Activated CD8-positive, alpha-beta memory T cell treated with anti-CD3 and anti-CD28 coated beads for 36 hours (primary cell): ENCODE measurements at regions not wholly inside any gene's neighbourhood (a gene's known extent, or its start where the extent isn't known, plus 50 kb on each side); places are given as distances from the start of the nearest gene placed in this dataset.

Experiments used
- CTCF ChIA-PET: fragments of 350-600 bp; sonication (Branson Sonifier 250); formaldehyde crosslinking; loops from one replicate; lab custom pipeline; 2021; ENCODE audit warnings: antibody characterized with exemption; lab: Charles Lee
- POLR2A ChIA-PET: fragments of 350-600 bp; sonication (Branson Sonifier 250); formaldehyde crosslinking; loops from one replicate; lab custom pipeline; 2021; ENCODE audit warnings: antibody characterized with exemption; lab: Charles Lee

DNA sequence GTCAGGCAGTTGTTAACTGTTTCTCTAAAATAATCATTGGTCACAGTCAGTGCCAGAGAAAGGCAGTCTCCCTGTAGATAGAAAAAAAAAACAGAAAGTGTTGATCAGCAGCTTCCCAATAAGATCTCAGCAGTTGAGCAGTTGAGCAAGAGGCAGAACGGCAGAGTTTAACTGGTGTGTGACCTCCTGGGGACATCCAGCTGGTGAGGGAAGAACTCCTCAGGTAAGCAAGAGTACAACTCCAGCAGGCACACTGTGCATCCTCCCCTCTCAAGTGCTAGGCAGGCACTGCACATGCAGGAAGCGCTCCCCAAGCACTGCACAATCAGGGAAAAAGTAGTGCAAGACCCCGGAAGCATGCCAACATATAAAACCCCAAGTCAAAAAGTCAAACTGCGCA lies 1287.2 kb downstream of the NSUN3 start:
- ChIA-PET POLR2A (no interaction called here), CTCF (no interaction called here)

DNA sequence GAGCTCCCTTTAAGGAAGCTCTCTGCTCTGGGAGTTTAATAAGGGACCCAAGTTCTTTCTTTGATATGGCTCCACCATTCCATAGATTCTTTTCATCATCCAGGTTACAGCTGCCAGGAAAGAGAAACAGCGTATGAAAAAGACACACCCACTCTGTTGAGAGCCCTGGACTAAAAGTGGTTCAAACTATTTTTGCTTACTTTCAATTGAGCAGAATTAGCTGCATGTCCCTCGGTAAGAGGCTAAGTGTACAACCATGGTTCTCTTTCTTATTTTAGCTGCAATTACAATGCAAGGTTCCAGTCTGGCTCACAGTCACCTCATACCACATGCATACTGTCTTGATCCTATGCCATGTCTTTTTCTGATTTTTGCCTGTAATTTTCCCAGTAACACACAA lies 1288.3 kb downstream of the NSUN3 start:
- CTCF ChIA-PET = no interaction called here
- POLR2A ChIA-PET = no interaction called here

DNA sequence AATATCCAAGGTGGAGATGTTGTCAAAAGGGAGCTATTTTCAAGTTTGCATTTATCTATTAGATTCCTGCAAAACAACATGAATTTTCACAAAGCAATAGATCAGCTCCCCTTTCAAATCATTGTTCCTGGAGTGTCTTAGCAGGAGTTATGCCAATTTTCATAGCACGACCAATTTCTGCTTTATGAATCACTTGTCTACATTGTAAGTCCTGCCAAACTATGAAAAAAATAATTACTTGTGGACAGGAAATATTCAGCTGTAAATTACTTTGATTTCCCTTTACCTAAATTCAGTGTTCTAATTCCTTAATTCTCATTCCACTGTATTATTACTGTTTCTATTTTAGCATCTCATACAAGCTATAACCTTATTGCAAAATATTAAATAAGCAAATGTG lies 1289.6 kb downstream of the NSUN3 start:
- CTCF ChIA-PET = no interaction called here

DNA sequence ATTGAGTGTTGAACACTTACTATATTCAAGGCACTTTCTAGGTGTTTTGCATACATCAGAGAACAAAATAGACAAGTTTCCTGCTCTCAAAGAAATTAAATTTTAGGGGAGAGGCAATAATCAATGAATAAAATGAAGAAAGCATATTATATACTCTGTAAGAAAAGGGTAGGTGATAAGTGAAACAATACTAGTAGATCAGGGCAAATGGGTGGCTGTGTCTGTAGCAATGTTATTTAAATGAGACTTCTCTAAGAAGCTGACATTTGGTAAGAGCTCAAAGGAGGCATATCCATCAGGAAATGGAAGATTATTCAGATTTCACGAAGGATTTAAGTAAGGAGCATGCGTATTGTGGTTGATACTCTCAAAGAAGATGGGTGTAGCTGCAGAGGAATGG lies 1291.6 kb downstream of the NSUN3 start:
- CTCF ChIA-PET = no interaction called here
- POLR2A ChIA-PET = no interaction called here

More for the DNA sequence above, 1289.6 kb downstream of the NSUN3 start:
- POLR2A ChIA-PET = no interaction called here

DNA sequence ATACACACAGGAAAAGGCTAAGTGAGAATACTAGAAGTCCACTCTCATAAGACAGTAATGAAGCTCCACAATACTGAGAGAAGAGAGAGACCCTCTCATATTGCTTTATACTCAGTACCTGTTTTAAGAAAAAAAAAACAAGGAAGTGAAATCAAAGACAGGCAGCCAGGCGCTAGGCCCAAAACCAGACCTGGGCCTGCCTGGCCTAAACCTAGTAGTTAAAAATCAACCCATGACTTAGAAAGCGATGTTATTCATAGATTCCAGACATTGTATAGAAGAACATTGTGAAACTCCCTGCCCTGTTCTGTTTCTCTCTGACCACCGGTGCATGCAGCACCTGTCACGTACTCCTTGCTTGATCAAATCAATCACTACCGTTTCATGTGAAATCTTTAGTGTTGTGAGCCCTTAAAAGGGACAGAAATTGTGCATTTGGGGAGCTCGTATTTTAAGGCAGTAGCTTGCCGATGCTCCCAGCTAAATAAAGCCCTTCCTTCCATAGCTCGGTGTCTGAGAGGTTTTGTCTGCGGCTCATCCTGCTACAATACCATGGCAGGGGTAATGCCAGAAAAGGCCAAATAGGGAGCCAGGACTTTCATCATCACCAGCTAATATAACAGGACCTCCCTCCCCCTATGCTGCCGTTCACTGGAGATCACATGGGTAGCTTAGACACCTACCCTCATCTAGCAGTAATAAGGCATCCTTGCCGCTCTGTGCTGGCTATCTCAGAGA lies 1294.1 kb downstream of the NSUN3 start:
- POLR2A ChIA-PET = no interaction called here
- CTCF ChIA-PET = no interaction called here

DNA sequence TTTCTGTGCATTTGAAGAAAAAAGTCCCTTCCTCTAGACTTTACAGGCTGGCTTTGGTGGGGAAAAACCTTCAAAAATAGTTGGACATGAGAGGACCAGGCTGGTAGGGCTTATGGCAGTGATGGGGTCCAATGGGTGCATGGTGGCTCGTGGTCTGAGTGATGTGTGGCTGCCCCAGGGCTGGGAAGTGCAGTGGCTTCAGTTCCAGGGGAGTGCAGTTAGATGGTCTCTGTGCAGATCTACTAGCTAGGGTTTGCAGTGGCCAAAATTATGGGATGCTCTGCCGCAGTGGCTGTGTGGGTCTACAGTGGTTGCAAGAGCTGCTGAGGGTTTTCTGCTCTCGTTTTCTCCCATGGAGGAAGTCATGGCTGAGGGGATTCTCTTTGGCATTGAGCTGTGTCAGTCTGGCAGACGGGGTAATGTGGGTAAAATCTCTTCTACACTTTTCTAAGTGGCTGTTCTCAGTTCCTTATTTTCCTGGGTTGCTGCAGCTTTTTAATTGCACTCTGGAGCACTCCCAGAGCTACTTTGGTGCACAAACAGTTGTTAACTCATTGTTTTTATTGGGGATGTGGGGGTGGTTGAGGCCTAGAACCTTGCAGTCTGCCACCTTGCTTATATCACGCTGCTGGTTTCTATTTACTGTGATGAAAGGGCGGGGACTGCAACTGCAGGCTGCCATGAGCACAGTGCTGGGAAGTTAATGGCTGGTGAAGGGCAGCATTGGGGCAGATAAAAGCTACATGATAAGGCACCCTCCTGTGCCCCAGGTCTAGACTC lies 1324.6 kb downstream of the NSUN3 start:
- ChIA-PET CTCF (no interaction called here), POLR2A (no interaction called here)

DNA sequence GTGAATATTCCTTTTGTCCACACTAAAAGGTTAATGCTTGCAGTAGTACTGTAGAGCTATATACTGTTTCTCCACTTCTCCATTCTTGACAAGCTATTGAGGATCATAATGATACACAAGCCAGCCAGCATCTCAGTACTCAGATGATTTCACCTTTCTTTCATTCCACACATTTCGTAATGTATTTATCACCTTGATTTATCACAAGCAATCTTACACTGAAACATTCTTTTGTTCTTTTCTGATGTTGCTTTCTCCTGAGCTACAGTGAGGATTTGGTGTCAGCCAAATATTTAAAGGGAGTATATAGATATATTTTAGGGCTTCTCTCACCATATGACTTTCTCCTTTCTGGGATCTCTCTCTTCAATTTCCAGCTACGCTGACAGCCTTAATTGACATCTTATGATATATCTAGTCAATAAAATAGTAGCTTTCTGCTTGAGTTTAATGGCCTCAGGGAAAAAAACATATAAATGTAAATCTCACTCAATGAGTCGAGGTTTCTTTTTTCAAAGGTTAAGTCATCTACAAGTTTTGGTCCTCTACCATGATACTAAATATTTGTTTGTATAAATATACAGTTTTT lies 1327.0 kb downstream of the NSUN3 start:
- POLR2A ChIA-PET = no interaction called here
- CTCF ChIA-PET = no interaction called here

DNA sequence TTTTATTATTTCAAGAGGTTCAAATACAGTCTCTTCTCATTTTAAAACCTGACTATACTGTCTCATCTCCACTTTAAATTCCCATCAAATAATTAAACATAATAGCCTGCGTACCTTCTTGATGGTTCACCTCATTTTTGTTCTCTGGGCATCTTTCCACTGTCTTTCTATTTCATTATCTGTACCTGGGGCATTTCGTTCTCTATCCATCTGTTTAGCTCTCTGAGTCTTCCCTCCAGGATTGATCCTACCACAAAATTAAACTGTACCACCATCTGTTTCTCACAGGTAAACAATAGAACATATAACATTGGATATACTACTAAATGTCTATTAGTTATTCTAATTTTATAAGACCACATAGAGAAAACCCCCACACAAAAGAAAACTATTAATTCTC lies 1331.4 kb downstream of the NSUN3 start:
- POLR2A ChIA-PET = no interaction called here
- CTCF ChIA-PET = no interaction called here

DNA sequence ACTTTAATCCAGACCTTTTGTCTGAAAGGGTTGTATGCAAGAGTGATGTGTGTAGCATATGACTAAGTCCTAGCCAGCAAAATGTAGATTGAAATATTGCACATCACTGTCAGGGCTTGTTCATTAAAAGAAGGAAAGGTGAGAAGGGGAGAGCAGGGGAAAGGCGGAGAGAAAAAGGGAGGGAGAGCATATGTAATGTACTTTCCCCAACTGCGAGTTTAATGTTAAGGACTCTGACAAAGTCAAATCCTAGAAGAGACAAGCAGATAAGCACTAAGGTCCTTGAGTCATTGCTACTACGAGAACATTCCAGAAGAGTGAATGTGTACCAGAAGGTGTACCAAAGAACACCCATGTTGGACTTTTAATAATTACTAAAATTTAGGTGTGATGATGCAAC lies 1336.7 kb downstream of the NSUN3 start:
- ChIA-PET CTCF (no interaction called here), POLR2A (no interaction called here)

DNA sequence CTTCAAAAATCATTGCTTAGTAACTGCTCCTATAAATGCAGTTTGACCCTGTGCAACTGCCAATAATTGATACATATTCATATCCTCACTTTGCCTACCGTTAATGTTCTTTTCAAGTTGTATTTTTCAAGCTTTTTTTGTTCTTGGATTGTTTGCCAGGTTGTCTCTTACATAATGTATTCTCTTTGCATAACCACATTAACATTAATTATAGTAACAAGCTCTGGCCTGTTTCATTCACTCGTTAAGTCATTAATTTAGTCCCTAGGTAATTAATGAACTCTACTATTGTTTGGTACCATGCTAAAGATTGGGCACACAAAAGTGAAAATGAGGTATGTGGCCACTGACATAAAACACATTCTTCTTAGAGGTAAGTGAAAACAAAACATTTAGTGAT lies 1338.8 kb downstream of the NSUN3 start:
- ChIA-PET CTCF (no interaction called here), POLR2A (no interaction called here)

DNA sequence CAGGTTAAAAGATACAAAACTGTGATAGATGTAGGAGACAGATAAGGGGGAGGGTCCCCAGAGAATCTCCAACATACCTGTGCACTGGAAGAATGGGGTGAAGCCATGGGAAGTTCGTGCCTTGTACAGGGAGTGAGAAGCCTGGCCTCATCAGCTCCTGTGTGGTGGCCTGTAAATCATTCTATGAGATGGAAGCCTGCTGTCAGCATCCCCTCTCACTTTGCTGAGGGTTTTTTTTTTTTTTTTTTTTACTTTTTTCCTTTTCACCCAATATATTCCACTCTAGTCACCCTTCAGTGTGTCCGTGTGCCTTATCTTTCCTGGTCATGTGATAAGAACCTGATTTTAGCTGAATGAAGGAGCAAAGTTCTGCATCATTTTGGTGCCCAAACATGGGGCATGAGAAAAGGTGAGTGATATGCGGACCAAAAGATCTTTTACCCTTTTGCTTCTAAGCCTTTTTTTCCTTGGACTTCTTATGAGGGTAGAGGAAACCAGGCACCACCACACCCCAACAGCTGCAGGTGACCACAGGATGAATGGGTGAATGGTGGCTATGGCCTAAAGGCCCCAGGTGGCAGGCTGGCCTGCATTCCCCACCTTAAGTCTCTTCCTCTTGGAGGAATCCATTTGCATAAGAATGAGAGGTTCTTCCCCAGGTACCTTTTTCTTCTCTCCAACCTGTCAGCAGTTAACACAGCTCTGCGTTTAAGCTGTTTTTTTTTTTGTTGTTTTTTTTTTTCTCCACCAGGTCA lies 1345.0 kb downstream of the NSUN3 start:
- ChIA-PET POLR2A (no interaction called here), CTCF (no interaction called here)

DNA sequence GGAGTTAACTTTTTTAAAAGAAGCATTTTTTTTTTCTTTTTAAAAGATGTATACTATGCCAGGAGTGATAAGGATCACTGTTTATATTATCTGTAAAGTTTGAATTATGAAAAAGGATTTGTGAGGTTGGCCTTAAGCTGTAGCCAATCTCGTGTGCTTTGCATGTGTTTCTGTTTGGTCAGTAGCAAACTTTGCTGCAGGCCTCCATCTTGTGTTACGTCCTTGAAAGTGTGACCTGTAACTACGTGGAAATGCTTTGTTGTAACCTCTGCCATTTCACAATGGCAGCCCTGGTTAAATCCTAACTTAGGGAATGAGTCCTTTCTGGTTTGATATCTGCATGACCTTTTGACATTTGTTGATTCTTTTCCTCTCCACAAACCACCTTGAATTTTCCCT lies 1345.6 kb downstream of the NSUN3 start:
- POLR2A ChIA-PET = no interaction called here
- CTCF ChIA-PET = no interaction called here

DNA sequence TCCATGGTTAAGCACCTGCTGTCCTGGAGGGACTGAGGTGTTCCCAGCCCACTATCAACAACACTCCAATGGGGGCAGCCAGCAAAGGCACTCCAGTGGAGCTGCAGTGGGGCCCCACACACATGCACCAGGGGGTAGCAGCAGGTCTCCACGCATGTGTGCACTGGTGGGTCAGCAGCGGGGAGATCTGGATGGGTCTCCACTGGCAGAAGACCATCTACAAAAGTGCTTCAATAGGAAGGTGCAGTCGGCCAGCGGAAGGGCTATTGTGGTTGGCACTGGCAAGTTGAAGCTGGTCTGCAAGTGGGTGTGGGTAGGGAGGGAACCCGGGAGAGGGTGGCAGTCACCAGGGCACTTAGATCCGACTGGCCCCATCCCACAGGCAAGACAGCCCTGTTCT lies 1355.4 kb downstream of the NSUN3 start:
- CTCF ChIA-PET = no interaction called here
- POLR2A ChIA-PET = no interaction called here

DNA sequence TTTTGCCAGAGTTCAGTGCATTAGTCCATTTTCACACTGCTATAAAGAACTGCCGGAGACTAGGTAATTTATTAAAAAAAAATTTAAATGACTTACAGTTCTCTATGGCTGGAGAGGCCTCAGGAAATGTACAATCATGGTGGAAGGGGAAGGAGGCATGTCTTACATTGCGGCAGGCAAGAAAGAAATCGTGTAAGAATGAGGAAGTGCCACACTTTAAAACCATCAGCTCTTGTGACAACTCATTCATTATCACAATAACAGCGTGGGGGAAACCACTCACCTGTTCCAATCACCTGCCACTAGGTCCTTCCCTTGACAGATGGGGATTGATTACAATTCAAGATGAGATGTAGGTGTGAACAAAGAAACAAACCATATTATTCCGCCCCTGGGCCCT lies 1361.4 kb downstream of the NSUN3 start:
- ChIA-PET POLR2A (no interaction called here), CTCF (no interaction called here)

DNA sequence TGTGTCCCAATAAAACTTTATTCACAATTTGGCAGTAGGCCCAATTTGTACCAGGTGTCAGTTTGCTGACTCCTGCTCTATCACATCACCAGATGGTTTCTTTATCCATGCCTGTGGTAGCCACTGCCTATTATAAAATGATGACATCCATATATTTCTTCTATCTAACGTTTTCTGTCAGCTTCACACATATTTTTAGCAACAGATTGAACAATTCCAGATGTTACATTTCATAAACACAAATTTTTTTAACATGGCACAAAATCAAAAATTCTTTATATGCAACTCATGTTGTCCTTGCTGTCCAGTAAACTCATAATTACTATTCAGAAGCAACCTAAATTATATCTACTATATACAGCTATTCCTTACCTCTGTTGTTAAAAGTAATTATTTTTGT lies 1371.6 kb downstream of the NSUN3 start:
- ChIA-PET POLR2A (no interaction called here), CTCF (no interaction called here)

DNA sequence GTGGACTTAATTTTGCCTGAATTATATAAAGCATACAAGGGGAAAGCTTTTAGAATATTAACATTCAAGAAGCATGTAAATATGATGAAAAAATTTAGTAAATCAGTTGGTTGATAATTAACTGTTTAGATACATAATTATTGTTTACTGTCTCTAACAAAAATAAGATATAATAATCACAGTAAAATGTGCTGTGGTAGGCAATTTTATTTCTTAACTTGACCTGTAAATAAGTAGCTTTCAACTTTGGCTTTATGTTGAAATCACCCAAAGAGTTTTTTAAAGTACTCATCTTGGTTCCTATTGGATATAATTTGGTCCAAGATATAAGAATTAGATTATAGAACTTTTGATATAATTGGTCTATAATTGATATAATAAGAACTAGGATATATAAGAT lies 1374.5 kb downstream of the NSUN3 start:
- ChIA-PET CTCF (no interaction called here), POLR2A (no interaction called here)

DNA sequence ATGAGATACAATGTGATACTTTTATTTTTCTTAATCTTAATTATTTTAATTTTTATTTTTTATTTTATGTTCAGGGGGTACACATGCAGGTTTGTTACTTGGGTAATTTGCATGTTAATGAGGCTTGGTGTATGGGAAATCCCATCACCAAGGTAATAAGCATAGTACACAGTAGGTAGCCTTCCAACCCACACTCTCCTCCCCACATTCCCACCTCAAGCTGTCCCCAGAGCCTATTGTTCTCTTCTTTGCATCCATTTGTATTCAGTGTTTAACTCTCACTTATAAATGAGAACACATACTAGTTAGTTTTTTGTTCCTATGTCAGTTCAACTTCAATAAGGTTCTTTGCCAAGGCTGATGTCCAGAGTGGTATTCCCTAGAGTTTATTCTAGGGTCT lies 1375.4 kb downstream of the NSUN3 start:
- CTCF ChIA-PET = no interaction called here

DNA sequence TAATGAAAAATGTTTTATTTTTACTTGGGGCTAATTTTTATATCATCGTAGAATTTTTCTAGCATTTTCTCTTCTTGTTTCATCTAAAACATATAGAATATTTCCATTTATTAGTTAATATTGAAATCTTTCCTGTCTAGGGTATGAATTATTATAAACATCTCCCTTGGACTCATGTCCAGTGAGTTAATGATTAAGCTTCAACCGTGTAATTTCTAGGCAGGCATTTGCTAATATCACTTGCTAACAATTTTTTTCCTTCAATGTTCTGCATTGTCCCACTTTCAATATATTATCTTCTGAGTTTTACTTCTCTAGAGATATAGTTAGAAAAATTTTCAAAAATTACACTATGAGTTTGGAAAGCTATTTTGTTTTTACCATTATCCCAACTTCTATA lies 1371.6 kb upstream of the EPHA6 start:
- ChIA-PET POLR2A (no interaction called here), CTCF (no interaction called here)

More for the DNA sequence above, 1375.4 kb downstream of the NSUN3 start:
- POLR2A ChIA-PET = no interaction called here

DNA sequence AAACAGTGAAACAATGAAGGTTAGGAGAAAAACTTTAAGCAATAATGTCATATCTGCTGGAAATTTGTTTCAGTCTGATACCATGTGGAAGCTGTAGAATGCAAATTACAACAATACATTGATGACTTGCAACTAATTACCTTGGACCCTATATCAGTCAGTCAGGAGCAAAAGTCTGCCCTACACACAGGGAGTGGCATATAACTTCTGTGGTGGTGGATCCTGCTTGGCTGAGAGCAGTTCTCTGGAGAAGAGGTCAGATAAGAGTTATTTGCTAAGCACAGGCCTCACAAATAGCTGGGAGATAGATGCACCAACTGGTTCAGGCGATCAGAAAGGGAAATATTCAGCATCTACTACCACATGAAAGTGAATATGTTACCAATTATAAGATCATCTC lies 1364.6 kb upstream of the EPHA6 start:
- CTCF ChIA-PET = interaction anchor here (0.7 kb wide), 1 partner anchor 254 kb away, joined by 4 read pairs; no protein-coding TSS in a partner anchor
- POLR2A ChIA-PET = no interaction called here

DNA sequence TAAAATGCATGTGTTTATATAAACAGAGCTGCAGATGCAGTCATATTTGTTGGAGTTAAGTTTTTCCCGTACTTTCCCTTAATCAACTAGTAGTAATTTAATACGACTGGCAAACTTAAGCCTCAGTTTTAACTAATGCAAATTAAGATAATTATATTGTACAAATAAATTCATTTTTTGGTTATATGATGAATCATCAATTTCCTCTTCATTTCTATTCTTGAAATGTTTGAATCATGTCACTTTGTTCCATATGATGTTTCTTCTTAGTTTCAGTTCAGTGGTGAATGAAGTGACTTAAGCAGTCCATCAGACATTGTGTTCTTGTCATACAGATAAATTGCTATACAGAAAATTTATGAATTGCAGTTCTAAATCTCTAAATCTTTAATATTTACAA lies 1361.2 kb upstream of the EPHA6 start:
- ChIA-PET CTCF (no interaction called here), POLR2A (no interaction called here)
